Mesendoderm (in vitro differentiated cells): ENCODE measurements at regions not wholly inside any gene's neighbourhood (a gene's known extent, or its start where the extent isn't known, plus 50 kb on each side); places are given as distances from the start of the nearest gene placed in this dataset.
A peak's percentile ranks its signal among the peaks of the same experiment; 100 is the strongest.

Source experiments
- DNase-seq: peaks from one replicate; pipeline ENCODE4 v3.0.0; 2013
- H2AK5ac ChIP-seq: 2 replicates; pipeline ENCODE4 v1.6.1; 2013; ENCODE audit warnings: low read length, inconsistent platforms
- H2BK120ac ChIP-seq: 2 replicates; pipeline ENCODE4 v1.6.1; 2013; ENCODE audit warnings: low read depth, mild to moderate bottlenecking, low read length, moderate library complexity, mixed read lengths
- H2BK15ac ChIP-seq: replicated peaks from 2 replicates; pipeline ENCODE4 v1.6.1; 2013; ENCODE audit warnings: low read depth, mild to moderate bottlenecking, moderate library complexity
- H2BK5ac ChIP-seq: 2 replicates; pipeline ENCODE4 v1.6.1; 2013; ENCODE audit warnings: low read length, inconsistent platforms
- H3K18ac ChIP-seq: 2 replicates; pipeline ENCODE4 v1.6.1; 2013; ENCODE audit warnings: mild to moderate bottlenecking, low read length, mixed read lengths
- H3K23ac ChIP-seq: one replicate; pipeline ENCODE4 v1.6.1; 2013; ENCODE audit warnings: low read length
- H3K27ac ChIP-seq: 2 replicates; pipeline ENCODE4 v1.5.1; 2013; ENCODE audit warnings: low read depth, mild to moderate bottlenecking, inconsistent platforms, low read length, moderate library complexity
- H3K27me3 ChIP-seq: 2 replicates; pipeline ENCODE4 v1.6.1; 2013; ENCODE audit warnings: low read length, control low read depth, mild to moderate bottlenecking, inconsistent platforms; ENCODE audit not compliant: insufficient read depth, poor library complexity
- H3K36me3 ChIP-seq: 2 replicates; pipeline ENCODE4 v1.6.1; 2013; ENCODE audit warnings: low read length, inconsistent platforms; ENCODE audit not compliant: control insufficient read depth, insufficient read depth
- H3K4ac ChIP-seq: one replicate; pipeline ENCODE4 v1.6.1; 2013; ENCODE audit warnings: low read depth, mild to moderate bottlenecking, low read length, moderate library complexity
- H3K4me1 ChIP-seq: 2 replicates; pipeline ENCODE4 v1.6.1; 2013; ENCODE audit warnings: low read depth, low read length, inconsistent platforms; ENCODE audit not compliant: control insufficient read depth
- H3K4me2 ChIP-seq: 2 replicates; pipeline ENCODE4 v1.6.1; 2013; ENCODE audit warnings: low read length
- H3K4me3 ChIP-seq: 2 replicates; pipeline ENCODE4 v1.5.1; 2013; ENCODE audit warnings: mild to moderate bottlenecking, low read length
- H3K56ac ChIP-seq: one replicate; pipeline ENCODE4 v1.6.1; 2013; ENCODE audit warnings: low read length
- H3K79me1 ChIP-seq: 2 replicates; pipeline ENCODE4 v1.6.1; 2013; ENCODE audit warnings: low read length, inconsistent platforms
- H3K79me2 ChIP-seq: 2 replicates; pipeline ENCODE4 v1.6.1; 2013; ENCODE audit warnings: mild to moderate bottlenecking, low read length; ENCODE audit not compliant: control insufficient read depth, insufficient read depth
- H3K9ac ChIP-seq: 2 replicates; pipeline ENCODE4 v1.6.1; 2013; ENCODE audit warnings: low read length, inconsistent platforms
- H4K5ac ChIP-seq: one replicate; pipeline ENCODE4 v1.6.1; 2013; ENCODE audit warnings: low read length
- H4K8ac ChIP-seq: one replicate; pipeline ENCODE4 v1.6.1; 2013; ENCODE audit warnings: low read depth, mild to moderate bottlenecking, control low read depth, low read length, moderate library complexity
- WGBS: extraction: QIAGEN DNeasy Blood & Tissue Kit; methylation state at CpG from one replicate; pipeline ENCODE4 v1.1.7; 2013; ENCODE audit warnings: low lambda C conversion rate, missing lambda C conversion rate; ENCODE audit not compliant: insufficient coverage; ENCODE audit errors: extremely low coverage; 5-methylcytosine and 5-hydroxymethylcytosine counted together

- Histone ChIP-seq H3K4ac (no peak overlapping the region), H3K9ac (no peak overlapping the region), H3K23ac (no peak overlapping the region), H3K27ac (no peak overlapping the region), H3K56ac (no peak overlapping the region), H3K4me3 (no peak overlapping the region), H3K4me2 (no peak overlapping the region), H3K36me3 (no peaks in the 10 kb centered on the region), H3K27me3 (no peaks in the 10 kb centered on the region), H4K8ac (no peak overlapping the region), H2AK5ac (no peak overlapping the region), H2BK120ac (no peak overlapping the region), H4K5ac (no peak overlapping the region), H3K79me2 (no peaks in the 10 kb centered on the region), H3K4me1 (no peaks in the 10 kb centered on the region), H2BK5ac (no peak overlapping the region), H3K79me1 (no peaks in the 10 kb centered on the region), H3K18ac (no peak overlapping the region), H2BK15ac (no peak overlapping the region)
- no CpG with 5 or more reads among the region's 19 CpGs for WGBS
- DNase-seq: peak; percentile 25
Observed at GRCh38 chr5:2299388-2300220, 416.9 kb upstream of the IRX4 start.

GRCh38 chr5:2298781-2299180, 416.1 kb upstream of the IRX4 start:
- Histone ChIP-seq H3K18ac (no peak overlapping the region), H3K79me1 (no peaks in the 10 kb centered on the region), H4K8ac (no peak overlapping the region), H3K27ac (no peak overlapping the region), H3K4ac (no peak overlapping the region), H2BK120ac (no peak overlapping the region), H3K27me3 (no peaks in the 10 kb centered on the region), H4K5ac (no peak overlapping the region), H3K4me2 (no peak overlapping the region), H3K4me1 (no peaks in the 10 kb centered on the region), H3K9ac (no peak overlapping the region), H3K79me2 (no peaks in the 10 kb centered on the region), H2BK15ac (no peak overlapping the region), H3K4me3 (no peak overlapping the region), H3K56ac (no peak overlapping the region), H2BK5ac (no peak overlapping the region), H3K23ac (no peak overlapping the region), H3K36me3 (no peaks in the 10 kb centered on the region), H2AK5ac (no peak overlapping the region)
- WGBS: no CpG with 5 or more reads among the region's 3 CpGs
- DNase-seq: no peak

GRCh38 chr5:2297991-2298390, 415.3 kb upstream of the IRX4 start:
- no peak overlapping the region for H2BK120ac ChIP-seq
- no peak overlapping the region for H3K27ac ChIP-seq
- H3K79me1 ChIP-seq: no peaks in the 10 kb centered on the region
- no peak overlapping the region for H3K4me2 ChIP-seq
- H3K18ac ChIP-seq: no peak overlapping the region
- no peak overlapping the region for H2AK5ac ChIP-seq
- no peak overlapping the region for H2BK5ac ChIP-seq
- no peak overlapping the region for H3K9ac ChIP-seq
- H3K23ac ChIP-seq: no peak overlapping the region
- no peaks in the 10 kb centered on the region for H3K79me2 ChIP-seq
- H2BK15ac ChIP-seq: no peak overlapping the region
- H3K4me1 ChIP-seq: no peaks in the 10 kb centered on the region
- no peak for DNase-seq
- no peak overlapping the region for H3K56ac ChIP-seq
- H3K4me3 ChIP-seq: no peak overlapping the region
- H3K4ac ChIP-seq: no peak overlapping the region
- WGBS: no CpG with 5 or more reads among the region's 13 CpGs
- H3K27me3 ChIP-seq: no peaks in the 10 kb centered on the region
- no peaks in the 10 kb centered on the region for H3K36me3 ChIP-seq
- no peak overlapping the region for H4K5ac ChIP-seq
- no peak overlapping the region for H4K8ac ChIP-seq

- WGBS: no CpG with 5 or more reads among the region's 13 CpGs
- H3K56ac ChIP-seq: no peak overlapping the region
- H3K9ac ChIP-seq: no peak overlapping the region
- no peak overlapping the region for H2BK15ac ChIP-seq
- no peak for DNase-seq
- H2BK5ac ChIP-seq: no peak overlapping the region
- H3K27ac ChIP-seq: no peak overlapping the region
- H4K8ac ChIP-seq: no peak overlapping the region
- no peaks in the 10 kb centered on the region for H3K36me3 ChIP-seq
- H2AK5ac ChIP-seq: no peak overlapping the region
- H4K5ac ChIP-seq: no peak overlapping the region
- H3K23ac ChIP-seq: no peak overlapping the region
- no peak overlapping the region for H2BK120ac ChIP-seq
- no peak overlapping the region for H3K4ac ChIP-seq
- no peak overlapping the region for H3K4me2 ChIP-seq
- no peak overlapping the region for H3K18ac ChIP-seq
- H3K79me1 ChIP-seq: no peaks in the 10 kb centered on the region
- H3K27me3 ChIP-seq: no peaks in the 10 kb centered on the region
- no peaks in the 10 kb centered on the region for H3K4me1 ChIP-seq
- H3K79me2 ChIP-seq: no peaks in the 10 kb centered on the region
- no peak overlapping the region for H3K4me3 ChIP-seq
Observed at GRCh38 chr5:2295476-2295875, 412.8 kb upstream of the IRX4 start.

GRCh38 chr5:2293906-2294305, 411.2 kb upstream of the IRX4 start:
- H3K79me1 ChIP-seq: no peaks in the 10 kb centered on the region
- no peaks in the 10 kb centered on the region for H3K27me3 ChIP-seq
- H3K4me3 ChIP-seq: no peak overlapping the region
- DNase-seq: no peak
- H3K79me2 ChIP-seq: no peaks in the 10 kb centered on the region
- no peak overlapping the region for H2BK5ac ChIP-seq
- H3K4me1 ChIP-seq: no peaks in the 10 kb centered on the region
- H3K18ac ChIP-seq: no peak overlapping the region
- H3K4me2 ChIP-seq: no peak overlapping the region
- H3K9ac ChIP-seq: no peak overlapping the region
- H3K4ac ChIP-seq: no peak overlapping the region
- H4K5ac ChIP-seq: no peak overlapping the region
- H2AK5ac ChIP-seq: no peak overlapping the region
- H2BK120ac ChIP-seq: no peak overlapping the region
- no peaks in the 10 kb centered on the region for H3K36me3 ChIP-seq
- no peak overlapping the region for H4K8ac ChIP-seq
- H3K27ac ChIP-seq: no peak overlapping the region
- H3K56ac ChIP-seq: no peak overlapping the region
- WGBS: no CpG with 5 or more reads among the region's 9 CpGs
- no peak overlapping the region for H3K23ac ChIP-seq
- no peak overlapping the region for H2BK15ac ChIP-seq
